AG08395 (cell line): ENCODE measurements at regions not wholly inside any gene's neighbourhood (a gene's known extent, or its start where the extent isn't known, plus 50 kb on each side); places are given as distances from the start of the nearest gene placed in this dataset.

Experiments used
- DNase-seq: peaks from one replicate; pipeline ENCODE4 v3.0.0; 2012; ENCODE audit warnings: mixed read lengths, low spot score

DNA sequence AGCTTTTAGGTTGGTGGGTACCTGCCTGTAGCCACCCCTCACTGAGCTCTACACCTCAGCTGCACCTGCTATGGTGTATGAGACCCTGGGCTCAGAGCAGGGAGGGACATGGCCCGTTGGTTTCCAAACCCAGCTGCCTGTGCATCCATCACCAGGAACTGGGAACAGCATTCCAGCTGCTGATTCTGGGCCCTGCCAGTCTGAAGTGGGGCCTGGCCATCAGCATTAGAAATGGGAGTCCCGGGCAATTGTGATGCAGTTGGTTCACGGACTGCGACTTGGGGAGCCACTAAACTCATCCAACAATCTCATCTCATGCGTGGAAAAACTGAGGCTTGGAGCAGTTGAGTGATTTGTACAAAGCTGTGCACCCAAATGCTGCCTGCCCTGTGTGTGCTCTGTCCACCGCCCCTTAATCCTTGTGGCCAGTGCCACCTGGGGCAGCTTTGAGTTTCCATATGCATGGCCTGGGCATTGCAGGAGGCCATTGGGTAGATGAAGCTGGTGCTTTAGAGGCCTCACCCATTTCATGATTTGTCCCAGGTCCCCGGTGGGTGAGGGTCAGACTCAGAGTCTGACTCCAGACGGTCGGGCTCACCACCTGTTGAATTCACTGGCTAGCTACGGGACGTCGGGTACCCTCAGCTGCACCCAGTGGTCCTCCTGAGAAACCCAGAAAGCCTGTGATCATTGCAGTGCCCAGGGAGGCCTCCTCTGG, 109.0 kb upstream of the SHH start:
- DNase-seq: no peak

DNA sequence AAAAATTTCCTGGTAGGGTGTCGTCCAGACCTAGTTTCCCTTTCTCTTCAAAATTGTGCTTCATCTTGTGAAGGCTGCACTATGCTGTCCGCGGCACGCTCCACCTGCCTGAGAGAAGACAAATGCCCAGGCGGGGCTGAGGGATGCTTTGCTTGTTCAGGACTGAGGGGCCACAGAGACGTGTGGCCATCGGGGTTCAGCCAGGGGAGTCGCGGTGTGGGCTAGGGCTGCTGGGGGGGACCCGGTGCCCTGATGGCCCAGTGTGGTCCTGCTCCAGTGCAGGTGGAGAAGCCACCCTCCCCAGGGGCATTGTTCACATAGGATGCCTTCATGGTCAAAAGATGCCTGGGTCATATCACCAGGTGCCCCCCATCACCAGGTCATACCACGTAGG, 107.8 kb upstream of the SHH start:
- no peak for DNase-seq

DNA sequence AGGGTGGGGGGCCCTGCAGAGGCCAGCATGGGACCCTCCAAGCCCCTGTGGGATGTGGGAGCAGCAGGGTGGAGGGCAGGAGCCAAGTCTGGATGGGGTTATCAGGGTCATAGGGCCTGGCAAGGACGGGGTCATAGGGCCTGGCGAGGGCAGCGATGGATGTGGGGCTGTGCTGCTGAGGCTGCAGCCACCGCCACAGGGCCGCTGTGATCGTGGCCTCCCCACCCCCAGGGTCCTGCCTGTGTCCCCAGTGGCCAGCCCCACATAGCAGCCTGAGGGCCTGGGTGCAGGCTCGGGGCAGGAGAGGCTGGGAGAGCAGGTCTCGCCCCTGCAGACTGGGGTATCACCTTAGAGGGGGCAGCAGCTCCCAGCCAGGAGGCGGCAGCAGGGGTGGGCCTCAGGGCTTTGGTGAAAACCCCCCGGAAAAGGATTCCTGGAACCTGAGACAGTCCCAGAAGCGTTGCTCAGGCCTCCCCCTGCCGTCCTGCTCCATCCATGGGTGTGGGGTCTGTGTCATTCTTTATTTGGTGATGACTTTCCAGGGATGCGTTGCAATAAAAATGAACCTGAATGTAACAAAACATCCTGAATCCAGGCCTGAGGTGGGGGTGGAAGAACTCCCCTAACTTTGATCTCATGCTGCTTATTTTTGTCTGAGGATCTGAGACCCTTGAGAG, 107.3 kb upstream of the SHH start:
- no peak for DNase-seq

DNA sequence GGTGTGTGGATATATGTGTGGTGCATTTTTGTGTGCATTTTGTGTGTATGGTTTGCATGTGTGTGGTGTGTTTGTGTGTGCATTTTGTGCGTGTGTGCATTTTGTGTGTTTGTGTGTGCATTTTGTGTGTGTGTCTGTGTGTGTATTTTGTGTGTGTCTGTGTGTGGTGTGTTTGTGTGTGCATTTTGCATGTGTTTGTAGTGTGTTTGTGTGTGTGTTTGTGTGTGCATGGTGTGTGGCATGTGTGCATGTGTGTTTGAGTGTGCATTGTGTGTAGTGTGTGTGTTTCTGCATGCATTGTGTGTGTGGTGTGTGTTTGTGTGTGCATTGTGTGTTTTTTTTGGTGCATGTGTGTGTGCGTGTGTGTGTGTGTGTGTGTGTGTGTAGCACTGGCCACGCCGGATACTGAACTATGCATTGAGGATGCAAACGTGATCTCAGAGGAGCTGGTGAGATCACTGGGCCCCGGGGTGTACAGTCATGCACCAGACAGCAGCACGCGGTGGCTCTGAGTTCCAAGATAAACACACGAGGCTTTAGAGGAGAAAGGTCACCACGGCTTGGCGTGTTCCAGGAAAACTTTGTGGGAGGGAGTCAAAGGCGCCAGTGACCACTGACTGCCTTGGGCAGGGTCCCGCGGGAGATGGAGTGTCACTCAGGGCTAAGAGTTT, 106.6 kb upstream of the SHH start:
- no peak for DNase-seq

DNA sequence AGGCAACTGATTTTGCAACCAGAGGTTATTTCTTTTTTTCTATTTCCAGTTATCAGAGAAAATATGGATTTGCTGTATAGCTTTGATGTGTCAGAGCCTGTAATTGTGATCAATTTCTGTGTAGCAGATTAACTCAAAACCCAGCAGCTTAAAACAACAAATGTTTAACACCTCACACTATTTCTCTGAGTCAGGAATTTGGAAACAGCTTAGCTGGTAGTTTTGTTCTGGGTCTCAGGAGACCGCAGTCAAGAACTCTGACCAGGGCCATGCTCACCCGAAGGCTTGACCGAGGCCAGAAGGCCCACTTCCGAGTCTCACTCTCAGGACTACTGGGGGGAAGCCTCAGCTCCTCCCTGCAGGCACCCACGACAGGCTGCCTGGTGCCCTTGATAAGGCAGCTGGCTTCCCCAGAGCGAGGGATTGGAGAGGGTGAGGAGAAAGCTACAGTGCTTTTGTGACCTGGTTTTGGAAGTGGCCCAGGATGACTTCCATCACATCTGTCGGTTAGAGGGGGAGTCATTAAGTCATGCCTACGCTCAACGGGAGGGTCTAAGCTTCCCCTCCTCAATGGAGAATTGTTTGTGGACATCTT, 105.7 kb upstream of the SHH start:
- DNase-seq: no peak

DNA sequence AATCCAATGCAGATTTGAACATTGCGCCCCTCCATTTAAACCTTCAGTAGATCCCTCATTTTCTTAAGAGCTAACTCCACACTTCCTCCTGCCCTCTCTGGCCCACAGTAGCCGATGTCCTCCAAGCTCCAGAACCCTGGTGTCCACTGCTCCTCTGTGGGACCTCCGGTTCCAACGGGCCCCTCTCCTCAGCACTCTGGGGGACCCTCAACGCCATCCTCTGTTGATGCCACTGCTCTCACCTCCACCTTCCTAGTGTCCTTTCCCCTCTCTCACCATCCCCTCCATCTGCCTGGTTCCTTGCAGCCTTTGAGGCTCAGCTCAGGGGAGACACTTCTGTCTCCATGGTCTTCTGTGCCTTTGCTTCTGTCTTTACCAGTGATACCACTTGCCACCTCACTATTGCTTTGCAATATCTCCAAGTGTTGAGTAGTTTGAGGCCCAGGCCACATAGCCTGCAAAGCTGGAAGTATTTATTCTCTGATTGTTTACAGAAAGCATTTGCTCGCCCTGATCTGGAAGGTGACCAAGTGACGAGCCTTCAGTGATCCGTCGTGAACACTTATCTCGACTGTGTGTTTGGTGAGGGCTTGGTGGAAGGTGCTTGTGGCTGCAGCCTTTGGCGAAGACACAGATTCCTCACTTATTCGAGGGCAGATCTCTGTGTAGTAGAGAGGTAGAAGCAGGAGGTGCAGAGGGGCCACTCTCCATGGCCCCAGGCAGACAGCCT, 104.8 kb upstream of the SHH start:
- no peak for DNase-seq

DNA sequence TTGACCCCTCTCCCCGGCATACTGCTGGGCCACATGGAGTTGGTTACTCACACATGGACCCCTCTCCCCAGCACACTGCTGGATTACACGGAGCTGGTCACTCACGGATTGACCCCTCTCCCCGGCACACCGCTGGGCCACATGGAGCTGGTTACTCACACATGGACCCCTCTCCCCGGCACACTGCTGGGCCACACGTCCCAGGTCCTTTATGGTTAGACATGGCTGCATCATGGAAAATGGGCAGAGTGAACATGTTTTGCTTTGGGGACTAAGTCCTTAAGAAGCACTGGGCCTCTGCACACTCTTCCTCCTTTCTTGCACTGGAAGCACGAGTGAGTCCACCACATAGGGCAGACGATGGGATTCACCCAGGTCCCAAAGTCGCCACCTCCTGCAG, 102.1 kb upstream of the SHH start:
- DNase-seq: no peak

DNA sequence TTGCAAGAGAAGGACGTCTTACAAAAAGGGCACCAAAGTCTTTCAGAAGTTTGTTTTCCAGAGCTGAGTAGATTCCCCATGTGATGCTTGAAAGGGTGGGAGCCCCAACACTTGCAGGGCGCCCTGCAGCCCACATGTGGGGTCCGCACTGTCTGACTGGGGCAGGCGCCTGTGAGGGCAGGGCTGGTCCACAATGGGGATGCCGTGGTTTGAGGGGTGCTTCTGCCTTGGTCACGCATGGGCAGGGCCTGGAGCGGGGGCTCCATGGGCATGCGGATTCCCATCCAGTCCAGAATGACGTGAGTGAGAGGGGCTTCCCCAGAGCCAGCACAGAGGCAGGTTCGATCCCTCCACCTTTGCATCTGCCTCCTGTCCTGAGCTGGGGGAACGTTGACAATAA, 101.5 kb upstream of the SHH start:
- no peak for DNase-seq

DNA sequence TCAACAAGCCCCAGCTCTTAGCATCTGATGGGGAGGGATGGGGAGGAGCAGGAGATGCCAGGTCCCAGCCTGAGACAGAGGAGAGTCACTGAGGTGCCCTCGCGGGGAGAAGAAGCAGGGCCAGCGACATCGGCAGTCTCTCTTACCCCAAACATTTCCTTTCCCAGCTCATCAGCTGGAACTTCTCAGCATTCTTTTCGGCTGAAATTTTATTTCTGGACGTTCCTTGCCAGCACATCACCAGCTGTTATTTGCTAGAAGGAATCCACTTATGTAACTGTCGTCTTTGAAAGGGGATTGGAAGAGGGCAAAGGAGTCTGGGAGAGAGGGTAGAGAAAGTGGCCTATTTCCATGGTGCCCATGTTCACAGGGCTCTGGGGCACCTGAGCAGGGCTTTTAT, 101.0 kb upstream of the SHH start:
- no peak for DNase-seq

DNA sequence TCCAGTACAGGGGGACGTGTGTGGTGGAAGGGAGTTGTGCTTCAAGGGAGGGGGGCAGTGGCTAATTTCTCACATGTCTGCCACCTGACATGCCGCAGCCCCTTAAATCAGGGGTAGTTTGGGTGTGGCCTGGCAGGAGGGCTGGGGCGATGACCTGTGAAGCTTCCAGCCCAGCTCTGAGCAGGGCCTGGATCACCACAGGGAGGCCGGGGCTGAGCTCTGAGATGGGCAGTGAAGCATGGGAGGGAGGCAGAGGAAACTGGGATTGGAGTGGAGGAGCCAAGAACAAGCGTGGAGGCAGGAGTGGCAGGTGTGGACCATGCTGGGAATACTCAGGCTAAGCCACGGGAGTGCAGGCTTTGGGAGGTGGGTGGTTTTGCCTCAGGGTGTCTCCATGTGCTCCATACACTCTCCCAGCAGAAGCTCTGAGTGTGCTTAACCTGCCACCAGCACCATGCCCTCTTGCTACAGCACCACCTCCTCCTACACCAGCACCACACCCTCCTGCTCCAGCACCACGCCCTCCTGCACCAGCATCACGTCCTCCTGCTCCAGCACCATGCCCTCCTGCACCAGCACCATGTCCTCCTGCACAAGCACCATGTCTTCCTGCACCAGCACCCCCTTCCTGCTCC, 99.3 kb upstream of the SHH start:
- DNase-seq: no peak

DNA sequence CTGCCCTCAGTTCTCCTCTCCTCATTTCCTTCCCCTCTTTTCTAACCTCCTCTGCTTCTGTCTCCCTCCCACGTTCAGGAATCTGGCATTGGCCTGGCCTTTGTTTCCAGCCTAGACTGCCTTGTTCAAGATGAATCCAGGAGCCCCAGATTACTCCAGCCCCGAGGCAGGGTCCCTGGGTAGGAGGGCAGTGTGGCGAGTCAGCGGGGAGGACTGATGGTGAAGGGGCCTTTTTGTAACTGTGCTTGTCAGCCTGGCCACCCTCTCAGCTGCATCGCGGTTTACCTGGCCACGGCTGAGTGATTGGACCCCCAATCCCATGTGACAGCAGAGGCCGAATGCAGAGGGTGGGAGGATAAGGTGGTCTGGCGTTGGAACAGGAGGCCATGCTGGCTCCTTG, 96.1 kb upstream of the SHH start:
- DNase-seq: no peak

DNA sequence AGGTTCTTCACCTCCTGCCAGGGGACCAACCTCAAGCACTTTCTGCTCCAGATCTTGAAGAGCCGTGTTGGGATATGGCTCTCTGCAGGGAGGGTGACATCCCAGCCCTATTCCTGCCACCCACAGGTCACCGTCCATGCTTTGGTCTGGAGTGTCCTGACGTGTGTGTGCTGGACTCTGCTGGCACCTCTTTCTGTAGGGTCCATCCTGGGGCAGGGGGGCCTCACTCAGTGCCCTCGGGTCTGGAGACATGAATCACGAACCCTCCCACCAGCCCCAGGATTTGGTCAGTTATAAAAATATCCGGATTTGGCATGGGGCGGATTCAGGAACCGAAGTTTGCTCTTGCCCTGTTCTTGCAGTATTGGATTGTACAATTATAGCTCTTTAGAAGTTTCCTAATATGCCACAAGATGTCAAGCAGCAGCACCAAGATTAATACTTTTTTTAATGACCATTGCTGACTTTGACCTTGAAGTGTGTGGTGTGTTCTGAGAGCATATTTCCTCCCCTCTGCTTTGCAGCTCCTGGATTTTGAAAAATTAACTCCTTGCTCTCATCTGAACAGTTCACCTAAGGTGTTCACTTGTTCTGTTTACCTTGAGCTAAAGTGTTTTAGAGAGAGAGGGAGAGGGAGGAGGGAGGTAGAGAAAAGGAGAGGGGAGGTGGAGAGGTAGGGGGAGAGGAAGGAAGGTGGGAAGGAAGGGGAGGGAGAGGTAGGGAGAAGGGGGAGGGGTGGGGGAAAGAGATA, 95.4 kb upstream of the SHH start:
- no peak for DNase-seq

DNA sequence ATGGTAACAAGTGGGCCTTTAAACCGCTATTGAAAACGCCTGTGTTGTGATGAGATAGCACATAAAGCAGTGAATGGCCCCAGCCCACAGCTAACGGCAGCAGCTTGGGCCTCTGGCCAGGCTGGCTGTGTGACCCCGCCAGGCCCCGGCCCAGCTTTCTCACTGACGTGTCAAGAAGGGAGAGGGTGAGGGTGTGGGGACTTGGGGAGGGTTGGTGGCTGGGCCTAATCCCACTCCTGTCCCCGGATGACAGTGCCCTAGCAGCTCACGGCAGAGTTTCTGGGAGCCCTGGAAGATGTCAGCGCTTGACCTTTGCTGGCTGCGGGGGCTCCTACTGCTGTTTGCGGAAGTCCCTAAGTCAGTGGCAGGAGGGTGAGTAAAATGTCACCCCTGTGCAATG, 88.9 kb upstream of the SHH start:
- no peak for DNase-seq

DNA sequence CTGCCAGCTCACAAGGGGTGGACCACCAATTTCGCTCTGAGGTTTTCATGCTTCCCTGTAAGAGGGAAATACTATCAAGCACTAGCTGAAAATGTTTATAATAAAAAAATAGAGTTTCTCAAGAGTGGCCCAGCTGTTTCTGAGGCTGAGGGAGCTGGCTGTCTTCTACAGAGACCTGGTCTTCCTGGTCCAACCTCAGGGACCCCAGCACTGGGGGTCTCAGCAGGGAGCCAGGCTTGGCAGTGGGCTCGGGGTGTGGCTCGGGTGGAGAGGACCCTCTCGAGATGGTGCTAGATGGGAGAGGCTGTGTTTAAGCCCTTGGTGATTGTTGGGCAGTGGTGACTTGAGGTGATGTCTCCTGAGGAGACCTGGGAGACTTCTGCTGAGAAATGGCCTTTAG, 87.3 kb upstream of the SHH start:
- no peak for DNase-seq

DNA sequence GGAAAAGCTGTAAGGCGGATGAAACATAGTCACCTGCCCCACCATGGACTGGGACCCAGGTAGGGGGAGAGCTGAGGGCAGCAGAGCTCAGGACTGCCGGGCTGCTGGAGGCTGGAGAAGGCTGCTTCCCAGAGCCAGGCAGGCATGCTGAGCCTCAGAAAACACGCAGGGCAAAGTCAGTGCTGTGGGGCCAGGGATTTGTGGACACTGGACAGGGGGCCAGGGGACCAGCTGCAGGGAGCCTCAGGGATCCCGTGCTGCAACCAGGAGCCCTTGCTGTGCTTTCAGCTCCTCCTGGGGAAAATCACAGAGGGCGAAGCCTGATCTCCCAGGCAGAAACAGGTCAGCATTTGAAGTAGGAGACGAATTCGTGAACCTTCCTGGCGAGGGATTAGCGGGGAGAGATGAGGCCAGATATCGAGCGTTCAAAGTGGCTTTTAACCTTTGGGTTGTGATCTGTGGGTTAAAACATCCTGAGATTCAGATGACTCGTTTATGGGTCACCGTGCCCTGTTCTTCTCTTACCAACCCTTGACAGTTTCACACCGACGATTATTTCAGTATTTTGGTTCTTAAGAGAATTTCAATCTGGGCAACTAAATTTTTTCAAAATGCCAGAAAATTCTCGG, 85.6 kb upstream of the SHH start:
- no peak for DNase-seq

DNA sequence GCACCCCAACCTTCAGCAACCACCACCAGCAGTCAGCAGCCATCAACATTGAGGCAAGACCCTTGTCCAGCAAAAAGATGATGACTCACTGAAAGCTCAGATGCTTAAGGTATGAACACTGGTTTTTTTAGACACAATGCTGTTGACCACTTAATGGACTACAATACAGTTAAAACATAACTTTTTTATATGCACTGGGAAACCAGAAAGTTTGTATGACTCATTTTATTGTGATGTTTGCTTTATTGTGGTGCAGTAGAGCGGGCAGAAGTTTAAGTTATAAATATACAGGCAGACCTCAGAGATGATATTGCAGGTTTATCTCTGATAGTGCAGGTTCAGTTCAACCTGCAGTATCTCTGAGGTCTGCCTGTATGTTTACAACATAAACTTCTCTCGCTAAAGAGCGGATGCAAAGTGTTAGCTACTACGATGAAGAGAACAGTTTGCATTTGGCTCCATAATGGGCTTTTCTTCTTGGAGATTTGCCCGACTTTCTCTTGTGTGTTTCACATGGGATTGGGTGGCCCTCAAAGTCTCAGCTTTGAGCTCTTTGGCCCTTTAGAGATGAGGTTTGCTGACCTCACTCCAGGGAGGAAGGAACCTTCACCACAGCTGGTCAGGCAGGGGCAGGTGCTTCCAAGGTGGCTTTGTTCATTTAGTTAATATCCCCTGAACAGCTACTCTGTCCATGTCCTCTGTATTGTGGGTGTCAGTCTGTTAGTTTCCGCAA, 84.4 kb upstream of the SHH start:
- no peak for DNase-seq

DNA sequence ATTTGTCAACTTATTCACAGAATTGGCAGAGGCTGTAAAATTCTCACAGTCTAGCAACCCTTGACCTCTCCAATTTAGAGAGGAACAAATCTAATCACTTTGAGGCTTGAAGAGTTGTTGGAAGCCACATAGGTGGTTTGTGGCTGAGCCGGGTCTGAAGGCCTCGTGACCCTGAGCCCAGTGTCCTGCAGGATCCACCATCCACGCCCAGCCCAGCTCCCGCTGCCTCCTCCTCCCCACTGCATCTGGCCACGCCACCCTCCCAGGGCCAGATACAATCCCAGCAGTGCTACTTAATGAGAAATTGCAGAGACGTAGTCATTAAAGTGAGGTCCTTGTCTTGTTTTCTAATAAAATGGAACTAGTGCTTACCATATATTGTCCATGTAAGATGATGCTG, 81.4 kb upstream of the SHH start:
- DNase-seq: no peak

DNA sequence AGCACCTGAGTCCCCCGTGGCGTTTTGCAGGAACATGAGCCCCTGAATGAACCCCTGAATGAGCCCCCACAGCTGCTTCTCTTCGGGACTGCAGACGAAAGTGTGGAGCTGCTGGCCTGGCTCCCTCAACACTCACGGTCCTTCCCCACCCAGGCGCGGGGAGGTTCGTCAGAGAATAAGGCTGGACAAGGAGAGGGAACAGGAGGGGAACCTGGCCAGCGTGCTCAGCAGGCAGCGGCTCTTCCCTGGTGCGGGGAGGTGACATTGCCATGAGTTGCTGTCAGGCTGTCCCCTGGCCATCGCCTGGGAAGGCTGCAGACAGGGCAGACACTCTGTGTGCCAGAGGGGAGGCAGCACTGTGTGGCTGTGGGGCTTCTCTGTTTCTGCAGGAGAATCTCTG, 80.9 kb upstream of the SHH start:
- no peak for DNase-seq

DNA sequence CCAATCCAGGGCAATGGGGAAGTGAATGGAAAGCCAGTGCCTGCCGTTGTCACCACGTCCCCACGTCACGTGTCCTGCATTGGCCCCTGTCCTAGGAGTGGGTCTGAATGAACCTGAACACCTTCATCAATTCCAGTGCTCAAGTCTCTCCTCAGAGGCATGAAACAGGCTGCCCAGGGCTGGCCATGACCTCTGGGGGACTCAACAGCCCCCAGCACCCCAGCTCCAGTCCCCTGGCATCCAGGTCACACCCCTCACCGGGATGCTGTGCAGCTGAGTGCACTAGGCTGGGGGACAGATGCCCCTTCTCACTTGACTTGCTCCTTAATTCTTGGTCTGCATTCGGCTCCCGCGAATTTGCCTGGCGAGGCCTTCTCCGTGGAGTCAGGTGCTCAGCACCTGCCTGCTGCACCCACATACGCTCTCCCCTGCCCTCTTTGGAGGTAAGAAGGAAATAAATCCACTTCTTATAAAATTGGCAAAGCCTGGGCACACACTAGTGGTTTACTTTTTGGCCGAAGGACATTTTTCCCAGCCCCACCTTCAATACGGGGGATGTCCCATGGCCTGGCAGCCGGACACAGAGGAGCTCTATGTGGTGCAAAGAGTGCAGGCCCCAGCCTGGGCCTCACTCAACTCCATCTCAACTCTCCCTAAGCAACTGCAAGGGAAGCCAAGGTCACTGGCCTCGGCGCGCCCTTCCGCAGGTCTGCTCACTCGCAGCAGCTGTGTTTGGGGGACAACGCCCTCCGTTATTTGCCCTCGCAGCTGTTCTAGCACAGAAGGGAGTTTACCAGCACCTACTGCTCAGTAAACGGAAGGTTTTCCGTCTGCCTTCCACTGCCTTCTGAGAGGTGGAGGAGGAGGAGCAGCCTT, 77.6 kb upstream of the SHH start:
- DNase-seq: no peak
